ENCODE measurements at regions not wholly inside any gene's neighbourhood (a gene's known extent, or its start where the extent isn't known, plus 50 kb on each side); places are given as distances from the start of the nearest gene placed in this dataset.
"Not testable (repeated sequence)": the region's sequence is repeated elsewhere in the genome, so short reads cannot be mapped to it uniquely, and the experiment has no call there.

- Mint-ChIP-seq H3K4me1 (no peaks in the 10 kb centered on the region), H3K4me3 (no peak overlapping the region), H3K27ac (no peak overlapping the region), H3K9me3 (peaks cover 5% of the 10 kb centered on the region), H3K36me3 (no peaks in the 10 kb centered on the region)
- ATAC-seq (no peak), DNase-seq (ENCODE audit: low spot score in 2 of 2) (no peak)
These were observed 686.3 kb downstream of the XPNPEP1 start for GRCh38 chr10:109237050-109237449.

DNA sequence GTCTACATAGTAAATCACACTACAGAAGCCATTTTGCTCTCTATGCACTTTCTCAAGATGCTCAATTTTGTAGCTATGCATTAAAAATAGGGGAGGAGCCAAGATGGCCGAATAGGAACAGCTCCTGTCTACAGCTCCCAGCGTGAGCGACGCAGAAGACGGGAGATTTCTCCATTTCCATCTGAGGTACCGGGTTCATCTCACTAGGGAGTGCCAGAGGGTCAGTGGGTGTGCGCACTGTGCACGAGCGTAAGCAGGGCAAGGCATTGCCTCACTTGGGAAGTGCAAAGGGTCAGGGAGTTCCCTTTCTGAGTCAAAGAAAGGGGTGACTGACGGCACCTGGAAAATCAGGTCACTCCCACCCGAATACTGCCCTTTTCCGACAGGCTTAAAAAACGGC, 699.8 kb downstream of the XPNPEP1 start:
- not testable (repeated sequence) for DNase-seq (ENCODE audit: low spot score in 2 of 2); H3K4me1 Mint-ChIP-seq; H3K4me3 Mint-ChIP-seq; ATAC-seq; H3K9me3 Mint-ChIP-seq; H3K27ac Mint-ChIP-seq; H3K36me3 Mint-ChIP-seq

DNA sequence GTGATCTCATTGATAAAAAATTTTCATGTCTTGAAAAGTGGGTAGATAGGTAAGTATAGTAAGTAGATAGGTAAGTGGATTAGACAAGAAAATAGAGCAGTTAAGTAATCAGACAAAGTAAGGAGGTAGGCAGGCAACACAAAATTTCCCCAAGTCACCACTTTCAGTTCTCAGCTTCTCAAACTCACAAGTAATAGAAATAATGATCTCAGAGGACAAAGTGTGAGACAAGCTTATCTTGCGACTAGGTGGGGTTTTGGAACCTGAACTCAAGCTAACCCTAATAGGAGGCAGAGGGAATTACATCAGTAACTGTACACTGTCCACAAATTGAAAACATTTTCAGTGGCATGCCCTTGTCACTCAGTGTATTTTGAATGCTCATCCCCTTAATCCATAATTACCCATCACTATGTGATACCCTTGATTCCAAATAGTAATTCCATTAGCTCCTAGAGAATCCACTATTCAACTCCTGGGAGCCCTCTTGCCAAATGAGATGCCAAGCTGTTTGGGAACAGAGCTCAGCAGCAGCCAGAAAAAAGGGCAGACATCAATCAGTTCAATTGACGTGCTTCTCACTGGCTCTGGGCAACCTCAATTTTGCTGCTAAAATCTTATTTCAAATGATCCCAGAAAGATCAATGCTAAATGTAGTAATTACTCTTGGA, 703.2 kb downstream of the XPNPEP1 start:
- H3K36me3 Mint-ChIP-seq: no peaks in the 10 kb centered on the region
- H3K4me3 Mint-ChIP-seq: no peak overlapping the region
- no peak for DNase-seq (ENCODE audit: low spot score in 2 of 2)
- no peak overlapping the region for H3K27ac Mint-ChIP-seq
- no peaks in the 10 kb centered on the region for H3K9me3 Mint-ChIP-seq
- H3K4me1 Mint-ChIP-seq: no peaks in the 10 kb centered on the region
- no peak for ATAC-seq

- no peak overlapping the region for H3K4me3 Mint-ChIP-seq
- no peak overlapping the region for H3K27ac Mint-ChIP-seq
- ATAC-seq: no peak
- no peaks in the 10 kb centered on the region for H3K4me1 Mint-ChIP-seq
- H3K36me3 Mint-ChIP-seq: no peaks in the 10 kb centered on the region
- no peaks in the 10 kb centered on the region for H3K9me3 Mint-ChIP-seq
- DNase-seq (ENCODE audit: low spot score in 2 of 2): no peak
These were observed 705.1 kb downstream of the XPNPEP1 start for GRCh38 chr10:109218207-109218606.

DNA sequence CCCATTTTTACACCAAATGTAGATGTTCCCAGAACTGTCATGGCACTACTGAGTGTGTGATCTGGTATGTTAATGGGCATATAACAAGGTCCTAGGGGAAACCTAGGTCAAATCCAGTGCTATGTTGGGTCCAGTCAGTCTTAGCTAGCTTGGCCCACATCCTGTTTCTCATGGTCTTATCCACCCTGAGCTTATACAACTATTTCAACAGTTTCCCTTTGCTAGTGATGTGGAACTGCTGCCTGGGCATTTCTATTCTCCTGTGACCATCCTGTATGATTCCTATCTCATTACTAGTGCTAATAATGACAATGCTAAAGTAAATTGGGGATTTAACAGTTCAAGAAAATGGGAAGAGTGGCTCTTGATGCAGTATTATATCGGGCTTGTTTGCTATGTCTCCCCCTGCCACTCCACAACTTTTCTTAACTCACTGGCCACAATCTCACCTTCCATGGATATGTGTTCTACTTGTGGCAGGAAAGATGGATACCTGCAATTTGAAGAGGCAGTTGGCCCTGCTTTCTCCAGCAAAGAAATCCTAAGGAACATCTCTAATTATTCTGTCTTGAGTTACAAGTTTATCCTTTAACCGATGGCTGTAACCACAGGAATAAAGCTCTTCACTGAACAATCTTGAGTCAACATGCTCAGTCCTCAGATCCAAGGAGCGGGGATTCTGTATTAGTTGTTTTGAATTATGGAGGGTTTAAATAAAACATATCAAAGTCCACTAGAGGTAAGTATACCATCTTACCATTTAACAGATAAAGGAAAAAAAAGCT, 707.8 kb downstream of the XPNPEP1 start:
- ATAC-seq (no peak), DNase-seq (ENCODE audit: low spot score in 2 of 2) (no peak)
- H3K27ac Mint-ChIP-seq: no peak overlapping the region
- H3K4me1 Mint-ChIP-seq: no peaks in the 10 kb centered on the region
- no peaks in the 10 kb centered on the region for H3K36me3 Mint-ChIP-seq
- H3K9me3 Mint-ChIP-seq: no peaks in the 10 kb centered on the region
- H3K4me3 Mint-ChIP-seq: no peak overlapping the region

GRCh38 chr10:109214891-109215290, 708.4 kb downstream of the XPNPEP1 start:
- DNase-seq (ENCODE audit: low spot score in 2 of 2); H3K36me3 Mint-ChIP-seq; H3K4me3 Mint-ChIP-seq; ATAC-seq; H3K9me3 Mint-ChIP-seq; H3K27ac Mint-ChIP-seq; H3K4me1 Mint-ChIP-seq: not testable (repeated sequence)

GRCh38 chr10:109207361-109207760, 716.0 kb downstream of the XPNPEP1 start:
- H3K27ac Mint-ChIP-seq: no peak overlapping the region
- H3K4me3 Mint-ChIP-seq: no peak overlapping the region
- H3K4me1 Mint-ChIP-seq: no peaks in the 10 kb centered on the region
- no peak for ATAC-seq
- DNase-seq (ENCODE audit: low spot score in 2 of 2): no peak
- no peaks in the 10 kb centered on the region for H3K36me3 Mint-ChIP-seq
- H3K9me3 Mint-ChIP-seq: peaks cover 3% of the 10 kb centered on the region

DNA sequence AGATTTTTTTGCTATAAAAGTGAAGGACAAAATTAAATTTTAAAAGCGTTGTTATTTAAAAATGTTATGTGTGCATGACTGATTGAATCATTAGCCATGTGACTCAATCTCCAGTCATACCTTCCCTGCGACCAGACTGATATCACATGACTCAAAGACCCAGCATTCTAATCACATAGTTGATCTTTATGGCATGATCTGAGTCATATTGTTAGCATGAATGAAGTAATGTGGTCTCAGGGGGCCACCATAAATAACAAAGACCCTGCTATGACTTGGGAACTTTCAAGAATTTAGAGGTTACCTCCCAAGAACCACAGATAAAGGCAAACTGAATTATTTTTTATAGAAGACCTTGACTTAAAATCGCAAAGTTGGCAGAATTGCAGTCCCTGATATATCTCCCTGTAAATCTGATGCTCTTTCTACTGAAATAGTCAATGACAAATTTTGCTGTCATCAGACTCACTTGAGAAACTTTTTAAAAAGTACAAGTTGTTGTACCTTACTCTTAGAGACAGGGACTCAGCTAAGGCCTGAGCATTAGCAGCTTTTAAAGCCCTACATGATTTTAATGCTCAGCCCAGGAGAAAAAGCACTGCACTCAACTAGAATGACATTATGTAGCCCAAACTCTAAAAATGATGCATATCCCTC, 717.3 kb downstream of the XPNPEP1 start:
- ATAC-seq: no peak

DNA sequence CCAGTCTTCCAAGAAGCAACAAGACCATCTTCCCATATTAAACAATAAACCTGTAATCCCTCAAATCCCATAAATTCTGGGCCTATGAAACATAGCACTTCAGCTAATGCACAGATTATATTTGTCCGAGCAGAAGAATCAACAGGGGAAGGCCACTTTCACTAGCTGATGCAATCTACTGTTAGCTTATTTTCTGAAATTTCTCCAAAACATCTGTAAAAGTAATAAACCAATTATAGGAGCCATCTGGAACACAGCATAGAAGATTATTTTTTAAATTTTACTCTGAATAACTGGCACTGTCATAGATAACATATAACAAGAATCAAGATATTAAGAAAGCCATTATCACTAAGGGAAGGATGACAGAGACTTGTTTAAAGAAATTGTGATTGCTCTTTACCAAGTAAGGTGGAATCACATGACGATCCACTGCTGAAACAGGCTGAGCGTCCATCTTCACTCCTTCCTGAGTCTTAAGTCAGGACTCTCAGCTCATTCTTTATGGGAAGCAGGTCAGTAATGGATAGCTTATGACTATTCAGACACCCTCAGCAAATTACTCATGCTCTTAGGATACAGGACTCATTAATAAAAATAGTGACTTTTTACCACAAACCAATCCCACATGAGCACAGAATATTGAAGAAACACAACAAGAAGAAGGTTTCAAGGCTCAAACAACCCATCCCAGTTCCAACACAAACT, 719.5 kb downstream of the XPNPEP1 start:
- H3K36me3 Mint-ChIP-seq: no peaks in the 10 kb centered on the region
- no peak for DNase-seq (ENCODE audit: low spot score in 2 of 2)
- H3K27ac Mint-ChIP-seq: no peak overlapping the region
- peaks cover 7% of the 10 kb centered on the region for H3K9me3 Mint-ChIP-seq
- no peak overlapping the region for H3K4me3 Mint-ChIP-seq
- no peaks in the 10 kb centered on the region for H3K4me1 Mint-ChIP-seq
- no peak for ATAC-seq

More for the DNA sequence above, 717.3 kb downstream of the XPNPEP1 start:
- DNase-seq (ENCODE audit: low spot score in 2 of 2): no peak
- no peak overlapping the region for H3K27ac Mint-ChIP-seq
- H3K9me3 Mint-ChIP-seq: peaks cover 5% of the 10 kb centered on the region
- no peaks in the 10 kb centered on the region for H3K4me1 Mint-ChIP-seq
- no peak overlapping the region for H3K4me3 Mint-ChIP-seq
- no peaks in the 10 kb centered on the region for H3K36me3 Mint-ChIP-seq

GRCh38 chr10:109202111-109202510, 721.2 kb downstream of the XPNPEP1 start:
- Mint-ChIP-seq H3K27ac (no peak overlapping the region), H3K36me3 (no peaks in the 10 kb centered on the region), H3K4me3 (no peak overlapping the region), H3K9me3 (peaks cover 16% of the 10 kb centered on the region), H3K4me1 (no peaks in the 10 kb centered on the region)
- no peak for DNase-seq (ENCODE audit: low spot score in 2 of 2)
- no peak for ATAC-seq

DNA sequence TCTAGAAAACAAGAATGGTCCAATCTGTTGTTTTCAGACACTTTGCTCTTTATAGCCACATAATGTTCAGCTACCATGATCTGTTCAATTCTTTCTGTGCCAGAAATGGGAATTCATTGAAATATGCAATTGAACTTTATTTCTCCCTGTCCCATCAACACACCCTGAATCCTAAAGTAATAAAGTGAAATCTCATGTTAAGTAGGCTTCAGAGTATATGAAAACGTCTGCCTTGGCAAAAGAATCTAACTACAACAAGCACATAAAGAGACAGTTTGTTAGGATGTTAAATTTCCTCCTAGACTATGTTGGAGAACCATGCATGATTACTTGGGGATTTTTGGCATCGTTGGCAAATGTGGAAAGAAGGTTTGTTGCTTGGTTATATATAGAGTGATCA, 722.7 kb downstream of the XPNPEP1 start:
- no peak for DNase-seq (ENCODE audit: low spot score in 2 of 2)
- Mint-ChIP-seq H3K4me1 (no peaks in the 10 kb centered on the region), H3K27ac (no peak overlapping the region), H3K4me3 (no peak overlapping the region), H3K9me3 (peaks cover 17% of the 10 kb centered on the region), H3K36me3 (no peaks in the 10 kb centered on the region)
- no peak for ATAC-seq

DNA sequence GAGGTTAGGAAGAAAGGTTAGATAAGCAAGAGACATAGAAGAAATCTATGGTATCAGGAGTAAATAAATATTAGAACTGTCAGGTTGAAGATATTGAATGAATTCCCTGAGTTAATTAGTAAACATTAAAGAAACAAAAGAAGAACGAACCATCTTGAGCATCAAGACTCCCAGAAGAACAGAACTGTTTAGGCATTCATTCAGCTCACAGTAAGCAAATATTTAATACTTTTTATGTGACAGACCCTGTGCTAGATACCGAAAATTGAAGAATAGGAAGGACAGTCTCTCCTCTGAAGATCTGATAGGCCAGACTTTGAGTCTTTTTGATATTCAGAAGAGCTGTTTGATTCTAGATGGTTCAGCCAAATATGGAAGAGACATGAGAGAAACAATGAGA, 731.5 kb downstream of the XPNPEP1 start:
- Mint-ChIP-seq H3K4me1 (no peaks in the 10 kb centered on the region), H3K27ac (no peak overlapping the region), H3K9me3 (peaks cover 11% of the 10 kb centered on the region), H3K4me3 (no peak overlapping the region), H3K36me3 (no peaks in the 10 kb centered on the region)
- DNase-seq (ENCODE audit: low spot score in 2 of 2): no peak
- no peak for ATAC-seq

- Mint-ChIP-seq H3K4me1 (no peaks in the 10 kb centered on the region), H3K4me3 (no peak overlapping the region), H3K36me3 (no peaks in the 10 kb centered on the region), H3K9me3 (peaks cover 11% of the 10 kb centered on the region), H3K27ac (no peak overlapping the region)
- ATAC-seq (no peak), DNase-seq (ENCODE audit: low spot score in 2 of 2) (no peak)
These were observed 732.0 kb downstream of the XPNPEP1 start for GRCh38 chr10:109191341-109191740.

DNA sequence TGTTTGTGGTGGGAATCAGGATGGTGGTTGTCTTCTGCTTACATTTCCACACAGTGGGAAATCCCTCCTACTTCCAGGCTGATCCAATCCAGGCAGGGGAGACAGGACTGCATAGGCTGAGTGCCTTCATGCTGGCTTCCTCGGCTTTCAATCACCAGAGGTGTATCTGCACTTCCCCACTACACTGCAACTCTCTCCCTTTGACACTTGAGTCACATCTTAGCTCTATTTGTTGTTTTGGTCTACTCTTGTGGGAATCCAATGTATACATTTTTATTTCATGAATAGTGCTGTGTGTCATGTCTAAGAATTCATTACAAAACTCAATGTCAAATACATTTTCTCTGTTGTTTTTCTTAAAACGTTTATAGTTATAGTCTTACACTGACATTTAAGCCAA, 735.6 kb downstream of the XPNPEP1 start:
- H3K9me3 Mint-ChIP-seq: peaks cover 20% of the 10 kb centered on the region
- no peaks in the 10 kb centered on the region for H3K4me1 Mint-ChIP-seq
- DNase-seq (ENCODE audit: low spot score in 2 of 2) (no peak), ATAC-seq (no peak)
- H3K27ac Mint-ChIP-seq: no peak overlapping the region
- H3K4me3 Mint-ChIP-seq: no peak overlapping the region
- H3K36me3 Mint-ChIP-seq: no peaks in the 10 kb centered on the region

- Mint-ChIP-seq H3K4me3 (no peak overlapping the region), H3K9me3 (peaks cover 12% of the 10 kb centered on the region), H3K36me3 (no peaks in the 10 kb centered on the region), H3K27ac (no peak overlapping the region), H3K4me1 (no peaks in the 10 kb centered on the region)
- DNase-seq (ENCODE audit: low spot score in 2 of 2): no peak
- no peak for ATAC-seq
These were observed 739.9 kb downstream of the XPNPEP1 start for GRCh38 chr10:109183366-109183765.

Measured in stimulated activated effector memory CD8-positive, alpha-beta T cell treated with anti-CD3 and anti-CD28 coated beads, Interleukin-12 subunit alpha, Interleukin-12 subunit beta, amount 100 ng/mL, for 72 hours (primary cell).